Neuronal stem cell (in vitro differentiated cells): ENCODE measurements at regions not wholly inside any gene's neighbourhood (a gene's known extent, or its start where the extent isn't known, plus 50 kb on each side); places are given as distances from the start of the nearest gene placed in this dataset.
"Not testable (repeated sequence)": the region's sequence is repeated elsewhere in the genome, so short reads cannot be mapped to it uniquely, and the experiment has no call there.

Source experiments
- DNase-seq: peaks from one replicate; pipeline ENCODE4 v3.0.0-alpha.2; 2013; ENCODE audit warnings: low spot score
- H2AFZ ChIP-seq: one replicate; pipeline ENCODE4 v1.6.1; 2013; ENCODE audit warnings: mild to moderate bottlenecking, low read length, inconsistent platforms
- H2AK5ac ChIP-seq: 2 replicates; pipeline ENCODE4 v1.6.1; 2013; ENCODE audit warnings: low read depth, mild to moderate bottlenecking, inconsistent platforms, low read length, moderate library complexity, mixed read lengths
- H2BK120ac ChIP-seq: 2 replicates; pipeline ENCODE4 v1.6.1; 2013; ENCODE audit warnings: low read depth, mild to moderate bottlenecking, inconsistent platforms, low read length, moderate library complexity, mixed read lengths
- H2BK12ac ChIP-seq: one replicate; pipeline ENCODE4 v1.6.1; 2013; ENCODE audit warnings: low read length, inconsistent platforms
- H2BK15ac ChIP-seq: 2 replicates; pipeline ENCODE4 v1.6.1; 2013; ENCODE audit warnings: mild to moderate bottlenecking, low read length, inconsistent platforms, mixed read lengths
- H2BK5ac ChIP-seq: one replicate; pipeline ENCODE4 v1.6.1; 2013; ENCODE audit warnings: inconsistent platforms, mild to moderate bottlenecking, low read length, moderate library complexity
- H3K14ac ChIP-seq: one replicate; pipeline ENCODE4 v1.6.1; 2013; ENCODE audit warnings: low read length, inconsistent platforms
- H3K18ac ChIP-seq: 2 replicates; pipeline ENCODE4 v1.6.1; 2013; ENCODE audit warnings: low read length, inconsistent platforms
- H3K23ac ChIP-seq: 2 replicates; pipeline ENCODE4 v1.6.1; 2013; ENCODE audit warnings: low read depth, mild to moderate bottlenecking, mixed read lengths, low read length, inconsistent platforms; ENCODE audit not compliant: poor library complexity
- H3K27ac ChIP-seq: replicated peaks from 3 replicates; pipeline ENCODE4 v1.5.1; 2013; ENCODE audit warnings: low read length, inconsistent platforms
- H3K27me3 ChIP-seq, 3 experiments: 2 replicates each; pipeline ENCODE4 v1.6.1; 2013; ENCODE audit warnings: low read length in 3 of 3, mild to moderate bottlenecking in 2 of 3, inconsistent platforms in 1 of 3, low read depth in 1 of 3, mixed read lengths in 1 of 3, moderate library complexity in 1 of 3; ENCODE audit not compliant: control insufficient read depth in 3 of 3, insufficient read depth in 3 of 3
- H3K36me3 ChIP-seq, 2 donors: replicated peaks in 1 of 2; 2 replicates each; pipeline ENCODE4 v1.6.1; 2013; ENCODE audit warnings: low read length in 2 of 2; ENCODE audit not compliant: control insufficient read depth in 2 of 2, insufficient read depth in 2 of 2
- H3K4ac ChIP-seq: 2 replicates; pipeline ENCODE4 v1.6.1; 2013; ENCODE audit warnings: inconsistent platforms, mild to moderate bottlenecking, low read length, moderate library complexity
- H3K4me1 ChIP-seq, 2 donors: 1 replicate in 1 of 2; 2 replicates in 1 of 2; pipeline ENCODE4 v1.6.1; 2013; ENCODE audit warnings: low read length in 2 of 2, low read depth in 1 of 2; ENCODE audit not compliant: control insufficient read depth in 2 of 2, insufficient read depth in 1 of 2
- H3K4me2 ChIP-seq: one replicate; pipeline ENCODE4 v1.6.1; 2013; ENCODE audit warnings: mild to moderate bottlenecking, low read length, inconsistent platforms; ENCODE audit not compliant: insufficient read depth, poor library complexity, severe bottlenecking
- H3K4me3 ChIP-seq, 2 donors: 2 replicates each; pipeline ENCODE4 v1.5.1; 2013; ENCODE audit warnings: low read length in 2 of 2, mild to moderate bottlenecking in 2 of 2, inconsistent platforms in 1 of 2, moderate library complexity in 1 of 2
- H3K79me1 ChIP-seq: one replicate; pipeline ENCODE4 v1.6.1; 2013; ENCODE audit warnings: low read depth, mild to moderate bottlenecking, inconsistent platforms, low read length, moderate library complexity
- H3K9ac ChIP-seq: one replicate; pipeline ENCODE4 v1.6.1; 2013; ENCODE audit warnings: mild to moderate bottlenecking, low read depth, low read length, inconsistent platforms; ENCODE audit not compliant: poor library complexity
- H3K9me3 ChIP-seq, 2 donors: replicated peaks in 1 of 2; 2 replicates each; pipeline versions ENCODE3 to v1.6.1; 2013; ENCODE audit warnings: low read length in 2 of 2, mild to moderate bottlenecking in 2 of 2, inconsistent platforms in 1 of 2, low read depth in 1 of 2, mixed read lengths in 1 of 2, moderate library complexity in 1 of 2; ENCODE audit not compliant: control insufficient read depth in 2 of 2, insufficient read depth in 1 of 2
- H4K8ac ChIP-seq: one replicate; pipeline ENCODE4 v1.6.1; 2013; ENCODE audit warnings: low read depth, mild to moderate bottlenecking, inconsistent platforms, low read length, moderate library complexity
- H4K91ac ChIP-seq: one replicate; pipeline ENCODE4 v1.6.1; 2013; ENCODE audit warnings: low read length, low read depth, mild to moderate bottlenecking, inconsistent platforms; ENCODE audit not compliant: poor library complexity
- WGBS, 2 donors: extraction: QIAGEN DNeasy Blood & Tissue Kit; methylation state at CpG; one replicate each; pipeline ENCODE4 v1.1.7; 2013; ENCODE audit warnings: missing lambda C conversion rate in 2 of 2, mixed read lengths in 1 of 2; ENCODE audit not compliant: insufficient read length in 2 of 2, insufficient replicate concordance in 1 of 2; ENCODE audit errors: extremely low coverage in 2 of 2; 5-methylcytosine and 5-hydroxymethylcytosine counted together

DNA sequence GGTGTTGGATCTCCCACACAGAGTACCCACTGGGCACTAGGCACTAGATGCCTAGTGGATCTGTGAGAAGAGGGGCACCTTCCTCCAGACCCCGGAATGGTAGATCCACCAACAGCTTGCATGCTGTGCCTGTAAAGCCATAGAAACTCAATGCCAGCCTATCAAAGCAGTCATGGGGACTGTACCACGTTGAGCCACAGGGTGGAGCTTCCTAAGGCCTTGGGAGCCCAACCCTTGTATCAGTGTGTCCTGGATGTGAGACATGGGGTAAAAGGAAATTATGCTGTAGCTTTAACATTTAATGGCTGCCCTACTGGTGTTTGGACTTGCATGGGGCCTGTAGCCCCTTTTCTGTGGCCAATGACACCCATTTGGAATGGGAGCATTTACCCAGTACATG lies 1024.9 kb downstream of the TMEM121 start:
- Histone ChIP-seq H3K36me3 (no peaks in the 10 kb centered on the region), H4K8ac (no peak overlapping the region), H2AFZ (no peak overlapping the region), H3K27ac (no peak overlapping the region), H3K79me1 (peaks cover 2% of the 10 kb centered on the region), H4K91ac (no peak overlapping the region), H2AK5ac (no peak overlapping the region), H3K18ac (no peak overlapping the region), H3K4me3 (no peak overlapping the region), H3K9me3 (peaks cover 0 to 19% of the 10 kb centered on the region in 2 donors), H3K4me2 (no peak overlapping the region), H2BK5ac (no peak overlapping the region), H2BK12ac (no peak overlapping the region), H3K4ac (no peak overlapping the region), H3K4me1 (no peaks in the 10 kb centered on the region), H3K9ac (no peak overlapping the region), H3K27me3 (no peaks in the 10 kb centered on the region), H3K23ac (no peak overlapping the region), H2BK120ac (no peak overlapping the region), H3K14ac (no peak overlapping the region), H2BK15ac (no peak overlapping the region)
- DNase-seq, result no peak
- no CpG with 5 or more reads among the region's 2 CpGs for WGBS, 2 donors

DNA sequence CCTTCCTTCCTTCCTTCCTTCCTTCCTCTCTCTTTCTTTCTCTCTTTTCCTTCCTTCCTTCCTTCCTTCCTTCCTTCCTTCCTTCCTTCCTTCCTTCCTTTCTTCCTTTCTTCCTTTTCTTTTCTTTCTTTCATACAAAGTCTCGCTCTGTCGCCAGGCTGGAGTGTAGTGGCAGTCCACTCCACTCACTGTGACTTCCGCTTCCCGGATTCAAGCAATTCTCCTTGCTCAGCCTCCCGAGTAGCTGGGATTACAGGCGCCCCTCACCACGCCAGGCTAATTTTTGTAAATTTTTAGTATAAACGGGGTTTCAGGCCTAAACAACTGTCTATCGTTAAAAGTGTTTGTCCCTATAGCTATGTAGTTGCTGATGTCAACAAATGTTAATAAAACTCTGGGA lies 1029.8 kb downstream of the TMEM121 start:
- not testable (repeated sequence) for H2BK12ac ChIP-seq, DNase-seq, H4K8ac ChIP-seq, H3K27ac ChIP-seq, H2BK15ac ChIP-seq, H3K4me1 ChIP-seq, H2BK120ac ChIP-seq, H3K4me3 ChIP-seq, H2BK5ac ChIP-seq, H4K91ac ChIP-seq, H3K79me1 ChIP-seq, H3K9ac ChIP-seq, H3K23ac ChIP-seq, H3K4me2 ChIP-seq, H2AK5ac ChIP-seq, H3K36me3 ChIP-seq, H3K27me3 ChIP-seq, H3K18ac ChIP-seq, H2AFZ ChIP-seq, H3K4ac ChIP-seq, H3K14ac ChIP-seq
- WGBS, 2 donors, result no CpG with 5 or more reads among the region's 9 CpGs
- H3K9me3 ChIP-seq, result peaks cover 0 to 25% of the 10 kb centered on the region in 2 donors

DNA sequence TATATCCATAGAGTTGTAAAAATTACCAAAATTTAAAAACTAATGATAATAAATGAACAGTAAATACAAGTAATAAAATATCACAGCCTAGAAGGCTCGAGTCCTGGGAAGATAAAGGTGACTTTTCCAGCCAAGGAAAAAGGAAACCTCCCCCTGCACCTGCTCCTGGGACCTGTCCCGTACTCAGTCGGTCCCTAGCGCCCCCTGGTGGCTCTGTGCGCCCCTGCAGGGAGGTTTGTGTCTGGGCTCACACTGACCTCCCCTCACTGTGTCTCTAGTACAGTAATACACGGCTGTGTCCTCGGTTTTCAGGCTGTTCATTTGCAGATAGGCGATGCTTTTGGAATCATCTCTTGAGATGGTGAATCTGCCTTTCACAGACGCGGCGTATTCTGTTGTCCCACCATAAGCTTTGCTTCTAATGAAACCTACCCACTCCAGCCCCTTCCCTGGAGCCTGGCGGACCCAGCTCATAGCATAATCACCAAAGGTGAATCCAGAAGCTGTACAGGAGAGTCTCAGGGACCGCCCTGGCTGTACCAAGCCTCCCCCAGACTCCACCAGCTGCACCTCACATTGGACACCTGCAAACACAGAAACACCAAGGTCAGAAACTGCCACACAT lies 1030.4 kb downstream of the TMEM121 start:
- Histone ChIP-seq H2BK5ac (no peak overlapping the region), H3K18ac (no peak overlapping the region), H2AK5ac (no peak overlapping the region), H2BK120ac (no peak overlapping the region), H3K36me3 (no peaks in the 10 kb centered on the region), H2BK12ac (no peak overlapping the region), H3K9me3 (peaks cover 0 to 24% of the 10 kb centered on the region in 2 donors), H2AFZ (no peak overlapping the region), H3K23ac (no peak overlapping the region), H3K14ac (no peak overlapping the region), H3K27me3 (no peaks in the 10 kb centered on the region), H3K4me3 (no peak overlapping the region), H4K91ac (no peak overlapping the region), H3K9ac (no peak overlapping the region), H2BK15ac (no peak overlapping the region), H3K4ac (no peak overlapping the region), H3K27ac (no peak overlapping the region), H3K4me2 (no peak overlapping the region), H3K79me1 (peaks cover 2% of the 10 kb centered on the region), H4K8ac (no peak overlapping the region), H3K4me1 (no peaks in the 10 kb centered on the region)
- WGBS, 2 donors, result no CpG with 5 or more reads among the region's 13 CpGs
- no peak for DNase-seq

DNA sequence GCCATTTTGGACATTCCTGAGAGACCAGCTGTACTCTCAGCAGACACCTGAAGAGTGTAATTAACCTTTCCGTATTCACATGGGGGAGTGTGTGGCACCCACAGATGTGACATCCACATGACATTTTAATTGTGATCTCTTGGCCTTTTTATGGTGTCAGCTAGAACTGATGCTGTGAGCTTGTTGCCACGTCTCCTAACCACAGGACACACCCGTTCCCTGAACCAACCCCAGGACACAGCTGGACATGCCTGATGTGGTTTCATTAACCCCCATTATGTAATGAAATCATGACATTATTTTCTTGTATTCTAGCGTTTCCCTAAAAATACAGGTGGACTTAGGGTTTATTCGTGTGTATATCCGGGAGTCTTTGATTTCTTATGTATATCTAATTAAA lies 1036.1 kb downstream of the TMEM121 start:
- Histone ChIP-seq H3K27ac (no peak overlapping the region), H2AK5ac (no peak overlapping the region), H2BK120ac (no peak overlapping the region), H2BK12ac (no peak overlapping the region), H4K91ac (no peak overlapping the region), H3K18ac (no peak overlapping the region), H3K4me3 (no peak overlapping the region), H2BK5ac (no peak overlapping the region), H3K27me3 (no peaks in the 10 kb centered on the region), H3K4me2 (no peak overlapping the region), H3K9me3 (peaks cover 0 to 36% of the 10 kb centered on the region in 2 donors), H2BK15ac (no peak overlapping the region), H4K8ac (no peak overlapping the region), H3K14ac (no peak overlapping the region), H3K4me1 (no peaks in the 10 kb centered on the region), H3K23ac (no peak overlapping the region), H3K4ac (no peak overlapping the region), H2AFZ (no peak overlapping the region), H3K79me1 (no peaks in the 10 kb centered on the region), H3K9ac (no peak overlapping the region), H3K36me3 (no peaks in the 10 kb centered on the region)
- DNase-seq, result no peak
- no CpG with 5 or more reads among the region's 6 CpGs for WGBS, 2 donors
